ENCODE measurements at regions not wholly inside any gene's neighbourhood (a gene's known extent, or its start where the extent isn't known, plus 50 kb on each side); places are given as distances from the start of the nearest gene placed in this dataset.

DNA sequence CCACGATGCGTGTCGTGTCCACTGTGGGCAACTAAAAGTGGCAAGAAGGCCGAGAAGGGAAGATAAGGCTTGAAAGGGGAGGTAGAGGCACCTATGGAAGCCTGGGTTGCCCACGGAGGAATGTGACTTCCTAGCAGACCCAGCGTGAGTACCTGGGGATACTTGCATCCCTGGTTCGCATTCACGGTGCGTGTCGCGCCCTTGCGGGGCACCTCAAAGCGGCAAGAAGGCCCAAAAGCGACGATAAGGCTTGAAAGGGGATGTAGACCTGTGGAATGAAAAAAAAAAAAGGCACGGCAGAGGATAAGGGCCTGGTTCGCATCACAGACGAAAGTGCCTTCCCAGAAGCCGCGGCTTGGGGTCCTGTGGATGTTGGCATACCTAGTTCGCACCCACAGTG, 282.9 kb downstream of the ALG10 start:
- peaks cover 8% of the 10 kb centered on the region for H3K27me3 Mint-ChIP-seq (ENCODE audit: low read depth)

More for the DNA sequence above, 282.9 kb downstream of the ALG10 start:
- Histone ChIP-seq H3K79me2 (ENCODE audit: insufficient read depth, low read length) (no peaks in the 10 kb centered on the region), H2BK12ac (ENCODE audit: insufficient read length, low read depth, low read length) (no peak overlapping the region), H4K8ac (replicated peaks; ENCODE audit: insufficient read length, low read depth, low read length) (no peak overlapping the region), H4K91ac (ENCODE audit: insufficient read length, low read depth, low read length) (no peak overlapping the region), H2AK5ac (ENCODE audit: insufficient read length, low read length) (no peak overlapping the region), H4K5ac (ENCODE audit: insufficient read length, low read depth, low read length) (no peak overlapping the region), H3K4me1 (ENCODE audit: insufficient read depth, low read length) (no peaks in the 10 kb centered on the region), H3T11ph (ENCODE audit: low read length) (no peak overlapping the region), H3K9me3 (ENCODE audit: control insufficient read depth, low read depth, low read length) (peaks cover 70% of the 10 kb centered on the region), H2BK5ac (ENCODE audit: insufficient read length, low read length) (no peak overlapping the region), H3K14ac (ENCODE audit: insufficient read depth, low read length) (no peak overlapping the region), H3K4me2 (ENCODE audit: insufficient read depth, insufficient read length, low read length) (no peak overlapping the region), H3K9ac (ENCODE audit: extremely low read depth, insufficient read length, low read length) (no peak overlapping the region), H3K23me2 (ENCODE audit: insufficient read length, low read depth, low read length, poor library complexity, severe bottlenecking) (no peaks in the 10 kb centered on the region), H3K4ac (ENCODE audit: low read depth, low read length) (no peak overlapping the region), H3K27me3 (ENCODE audit: insufficient read depth, low read length) (no peaks in the 10 kb centered on the region), H3K18ac (ENCODE audit: insufficient read length, low read depth, low read length) (no peak overlapping the region), H3K79me1 (ENCODE audit: insufficient read depth, low read depth, low read length, poor library complexity, severe bottlenecking) (no peaks in the 10 kb centered on the region), H2BK15ac (ENCODE audit: low read depth, low read length) (no peak overlapping the region), H2BK120ac (ENCODE audit: low read depth, low read length, poor library complexity, severe bottlenecking) (no peak overlapping the region), H2AFZ (ENCODE audit: low read length) (no peak overlapping the region), H3K23ac (ENCODE audit: insufficient read length, low read depth, low read length) (no peak overlapping the region), H4K20me1 (ENCODE audit: control insufficient read depth, insufficient read depth, insufficient read length) (no peaks in the 10 kb centered on the region), H3K56ac (ENCODE audit: insufficient read length, low read depth, low read length) (no peak overlapping the region), H2BK20ac (ENCODE audit: low read depth, low read length, poor library complexity, severe bottlenecking) (no peak overlapping the region), H3K27ac (ENCODE audit: insufficient read length, low read depth, low read length) (no peak overlapping the region)
- TF ChIP-seq, protein P1, sequence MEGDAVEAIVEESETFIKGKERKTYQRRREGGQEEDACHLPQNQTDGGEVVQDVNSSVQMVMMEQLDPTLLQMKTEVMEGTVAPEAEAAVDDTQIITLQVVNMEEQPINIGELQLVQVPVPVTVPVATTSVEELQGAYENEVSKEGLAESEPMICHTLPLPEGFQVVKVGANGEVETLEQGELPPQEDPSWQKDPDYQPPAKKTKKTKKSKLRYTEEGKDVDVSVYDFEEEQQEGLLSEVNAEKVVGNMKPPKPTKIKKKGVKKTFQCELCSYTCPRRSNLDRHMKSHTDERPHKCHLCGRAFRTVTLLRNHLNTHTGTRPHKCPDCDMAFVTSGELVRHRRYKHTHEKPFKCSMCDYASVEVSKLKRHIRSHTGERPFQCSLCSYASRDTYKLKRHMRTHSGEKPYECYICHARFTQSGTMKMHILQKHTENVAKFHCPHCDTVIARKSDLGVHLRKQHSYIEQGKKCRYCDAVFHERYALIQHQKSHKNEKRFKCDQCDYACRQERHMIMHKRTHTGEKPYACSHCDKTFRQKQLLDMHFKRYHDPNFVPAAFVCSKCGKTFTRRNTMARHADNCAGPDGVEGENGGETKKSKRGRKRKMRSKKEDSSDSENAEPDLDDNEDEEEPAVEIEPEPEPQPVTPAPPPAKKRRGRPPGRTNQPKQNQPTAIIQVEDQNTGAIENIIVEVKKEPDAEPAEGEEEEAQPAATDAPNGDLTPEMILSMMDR (conservative IDR thresholded peaks at IDR 0.05), result no peak
- DNase-seq, result no peak
- Mint-ChIP-seq H3K27ac (no peak overlapping the region), H3K36me3 (ENCODE audit: insufficient read depth in 1 of 3, low read depth in 3 of 3) (peaks cover 51 to 54% (median 53%) of the 10 kb centered on the region in 3 experiments), H3K9me3 (peaks cover 98 to 99% of the 10 kb centered on the region in 2 experiments), H3K4me3 (no peak overlapping the region; a peak in 1 of 5 replicates), H3K4me1 (no peaks in the 10 kb centered on the region)
- no CpG with 5 or more reads among the region's 21 CpGs for WGBS (ENCODE audit: extremely low coverage, insufficient read length, low lambda C conversion rate)

Measured in H9 (cell line).